SH-SY5Y (cell line): ENCODE measurements at regions not wholly inside any gene's neighbourhood (a gene's known extent, or its start where the extent isn't known, plus 50 kb on each side); places are given as distances from the start of the nearest gene placed in this dataset.

Source experiments
- GATA2 ChIP-seq: IDR thresholded peaks from 2 replicates; pipeline ENCODE4 v1.6.1; 2011; ENCODE audit warnings: mild to moderate bottlenecking, low read depth, low read length
- GATA3 ChIP-seq: IDR thresholded peaks from 2 replicates; pipeline ENCODE4 v1.6.1; 2011; ENCODE audit warnings: low read depth, mild to moderate bottlenecking, low read length, moderate library complexity

GRCh38 chrX:39627257-39627656, 470.5 kb downstream of the BCOR start:
- TF ChIP-seq GATA2 = peak; percentile 41; the same call in 1 of the 2 replicates
- TF ChIP-seq GATA3 = no peak
